ENCODE measurements at regions not wholly inside any gene's neighbourhood (a gene's known extent, or its start where the extent isn't known, plus 50 kb on each side); places are given as distances from the start of the nearest gene placed in this dataset.
"Not testable (repeated sequence)": the region's sequence is repeated elsewhere in the genome, so short reads cannot be mapped to it uniquely, and the experiment has no call there.

GRCh38 chr9:67288117-67288735, 295.9 kb upstream of the SPATA31A3 start:
- DNase-seq, result not testable (repeated sequence)

GRCh38 chr9:67284299-67284698, 291.9 kb upstream of the SPATA31A3 start:
- not testable (repeated sequence) for DNase-seq

- not testable (repeated sequence) for DNase-seq
These were observed 289.2 kb upstream of the SPATA31A3 start for GRCh38 chr9:67281574-67281973.

- not testable (repeated sequence) for DNase-seq
These were observed 277.3 kb upstream of the SPATA31A3 start for GRCh38 chr9:67269692-67270091.

- DNase-seq, result not testable (repeated sequence)
These were observed 265.5 kb upstream of the SPATA31A3 start for GRCh38 chr9:67257894-67258293.

DNA sequence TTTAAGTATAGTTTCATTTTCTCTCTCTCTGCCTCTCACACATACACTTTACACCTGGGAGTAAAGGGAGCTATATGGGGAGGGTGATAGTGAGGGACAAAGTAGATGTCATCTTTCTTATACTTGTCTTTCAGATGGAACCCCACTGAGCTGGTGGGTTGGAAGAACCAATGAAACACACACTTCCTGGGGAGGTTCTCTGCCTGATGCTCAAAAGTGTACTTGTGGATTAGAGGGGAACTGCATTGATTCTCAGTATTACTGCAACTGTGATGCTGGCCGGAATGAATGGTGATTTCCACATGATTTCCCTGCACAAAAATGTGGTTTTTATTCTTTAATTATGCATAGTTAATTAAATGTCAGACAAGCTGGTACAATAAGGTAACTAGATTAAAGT, 256.6 kb upstream of the SPATA31A3 start:
- DNase-seq, result not testable (repeated sequence)

GRCh38 chr9:67212073-67212472, 219.7 kb upstream of the SPATA31A3 start:
- not testable (repeated sequence) for DNase-seq

DNA sequence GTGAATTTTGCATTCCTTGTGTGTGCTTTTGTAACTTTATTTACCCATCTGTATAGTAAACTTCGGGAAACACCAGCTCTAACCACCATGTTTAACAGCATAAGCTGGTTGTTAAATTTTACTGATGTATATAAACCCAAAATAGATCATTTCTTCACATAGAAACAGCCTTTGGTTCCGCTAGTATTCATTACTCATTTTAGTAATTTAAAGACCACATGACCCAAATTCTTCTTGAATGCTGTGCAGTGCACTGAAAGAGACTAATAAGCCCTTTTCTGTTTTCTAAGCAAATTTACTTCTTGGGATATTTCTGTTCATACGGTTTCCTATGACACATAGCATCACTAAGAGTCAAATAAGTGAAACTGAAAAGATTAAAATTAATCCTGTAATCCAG, 218.5 kb upstream of the SPATA31A3 start:
- not testable (repeated sequence) for DNase-seq

GRCh38 chr9:67208831-67209437, 216.6 kb upstream of the SPATA31A3 start:
- DNase-seq, result not testable (repeated sequence)

- not testable (repeated sequence) for DNase-seq
These were observed 203.8 kb upstream of the SPATA31A3 start for GRCh38 chr9:67196135-67196534.

GRCh38 chr9:67195357-67195756, 203.0 kb upstream of the SPATA31A3 start:
- DNase-seq, result not testable (repeated sequence)

GRCh38 chr9:67179185-67179584, 186.8 kb upstream of the SPATA31A3 start:
- not testable (repeated sequence) for DNase-seq

GRCh38 chr9:67175167-67175566, 182.8 kb upstream of the SPATA31A3 start:
- not testable (repeated sequence) for DNase-seq

- not testable (repeated sequence) for DNase-seq
These were observed 179.4 kb upstream of the SPATA31A3 start for GRCh38 chr9:67171721-67172120.

- not testable (repeated sequence) for DNase-seq
These were observed 176.3 kb upstream of the SPATA31A3 start for GRCh38 chr9:67168530-67169157.

DNA sequence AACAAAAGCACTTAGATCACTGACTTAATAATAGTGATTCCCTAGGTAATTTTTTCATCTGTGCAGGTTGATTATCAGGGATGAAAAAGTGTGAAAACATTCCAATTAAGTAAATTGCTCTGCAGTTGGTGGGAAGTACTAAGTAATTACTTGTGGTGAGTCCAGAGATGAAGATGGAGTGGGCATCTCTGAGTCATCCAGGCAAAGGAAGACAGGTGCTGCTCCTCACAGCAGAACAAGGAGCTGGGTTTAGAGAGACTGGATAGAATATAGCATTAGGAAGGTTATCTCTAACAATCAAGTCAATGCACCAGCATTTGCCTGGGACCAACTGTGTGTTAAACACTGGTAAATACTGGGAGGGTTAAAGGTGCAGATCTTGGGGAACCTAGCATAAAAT, 174.0 kb upstream of the SPATA31A3 start:
- DNase-seq, result not testable (repeated sequence)

- DNase-seq, result not testable (repeated sequence)
These were observed 170.5 kb upstream of the SPATA31A3 start for GRCh38 chr9:67162827-67163226.

DNA sequence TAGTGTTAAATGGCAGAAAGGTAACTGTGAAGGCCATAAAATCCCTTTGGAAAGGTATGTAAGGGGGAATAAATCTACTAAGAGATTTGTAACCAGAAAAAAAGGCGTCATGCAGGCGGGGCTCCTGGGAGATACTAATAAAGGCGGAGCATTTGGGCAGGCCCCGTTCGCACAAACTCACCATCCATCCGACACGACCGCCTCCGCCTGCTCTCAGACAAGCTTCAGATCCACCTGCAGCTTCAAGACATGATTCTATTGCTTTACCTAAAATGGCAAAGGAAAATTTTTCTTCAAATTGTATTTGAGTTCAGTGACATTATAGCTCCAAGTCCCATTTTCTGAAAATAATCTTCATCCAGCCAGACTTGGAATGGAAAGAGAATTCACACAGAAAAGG, 162.9 kb upstream of the SPATA31A3 start:
- DNase-seq, result not testable (repeated sequence)

GRCh38 chr9:67153501-67153900, 161.2 kb upstream of the SPATA31A3 start:
- not testable (repeated sequence) for DNase-seq

- DNase-seq, result not testable (repeated sequence)
These were observed 150.2 kb upstream of the SPATA31A3 start for GRCh38 chr9:67142392-67143107.

- not testable (repeated sequence) for DNase-seq
These were observed 144.0 kb upstream of the SPATA31A3 start for GRCh38 chr9:67136376-67136775.

GRCh38 chr9:67133124-67133523, 140.8 kb upstream of the SPATA31A3 start:
- not testable (repeated sequence) for DNase-seq

DNA sequence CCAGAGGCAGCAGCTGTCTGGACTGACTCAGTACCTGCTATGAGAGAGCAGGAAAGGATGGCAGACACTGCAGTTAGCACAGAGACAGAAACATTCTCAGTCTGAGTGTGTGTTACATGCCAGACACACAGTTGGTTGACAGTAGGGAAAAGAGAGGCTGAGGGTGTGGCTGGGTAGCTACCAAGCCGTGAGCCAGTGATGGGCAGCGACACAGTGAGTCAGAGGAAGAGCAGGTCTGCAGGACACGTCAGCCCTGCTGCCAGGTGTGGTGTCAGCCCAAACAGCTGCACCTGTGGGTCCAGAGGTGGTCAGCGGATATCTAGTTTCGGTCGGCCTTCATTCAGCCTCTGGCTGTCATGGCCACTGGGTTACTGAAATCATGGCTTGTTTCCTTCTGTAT, 124.4 kb upstream of the SPATA31A3 start:
- not testable (repeated sequence) for DNase-seq
